ENCODE measurements at regions not wholly inside any gene's neighbourhood (a gene's known extent, or its start where the extent isn't known, plus 50 kb on each side); places are given as distances from the start of the nearest gene placed in this dataset.

DNA sequence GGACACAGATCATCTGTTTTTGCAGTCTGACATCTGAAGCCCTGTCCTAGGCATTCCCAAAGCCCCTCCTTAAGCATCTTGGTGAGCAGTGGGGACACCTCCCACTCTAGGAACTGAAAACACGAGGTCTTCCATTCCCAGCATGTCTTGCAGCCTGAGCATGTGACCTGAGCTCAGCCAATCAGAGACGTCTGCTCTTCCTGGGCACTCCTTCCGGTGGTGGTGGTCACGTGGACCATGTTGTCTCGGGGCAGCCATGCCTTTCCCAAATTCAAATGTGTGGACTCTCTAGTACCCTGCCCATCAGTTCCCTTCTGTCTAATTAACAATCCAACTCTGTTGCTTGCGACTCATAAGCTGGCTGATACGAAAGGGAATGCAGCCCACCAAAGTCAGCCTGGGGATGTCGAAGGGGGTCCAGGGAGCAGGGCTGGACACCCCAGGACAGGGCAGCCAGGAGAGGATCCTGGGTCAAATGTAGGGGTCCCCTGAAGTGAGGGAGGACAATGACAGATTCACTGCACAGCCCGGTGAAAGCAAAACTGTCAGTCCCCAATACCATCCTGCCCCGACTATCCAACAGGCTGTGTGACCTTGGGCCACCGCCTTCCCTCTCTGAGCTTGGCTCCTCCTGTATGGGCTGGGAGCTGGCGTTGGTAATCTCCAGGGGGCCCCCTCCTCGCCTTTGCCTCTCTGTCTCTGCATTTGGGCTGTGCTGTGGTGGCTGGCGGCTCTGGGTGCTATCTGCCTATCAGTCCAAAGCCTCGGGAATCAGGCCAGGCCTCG is 57.4 kb upstream of the BAIAP2L1 start:
- H3K27me3 ChIP-seq = no peaks in the 10 kb centered on the region
- intact Hi-C loops (cut with DNase I) = no loop called here
- H3K36me3 ChIP-seq = no peaks in the 10 kb centered on the region
- H3K4me3 ChIP-seq (replicated peaks in 1 of 3) = no peak overlapping the region
- no peaks in the 10 kb centered on the region for H3K4me1 ChIP-seq
- TF ChIP-seq POLR2A (IDR thresholded peaks at IDR 0.05) (no peak), CTCF (IDR thresholded peaks at IDR 0.05) (no peak)
- no peak for DNase-seq
- H3K9me3 ChIP-seq = no peaks in the 10 kb centered on the region
- no peak overlapping the region for H3K27ac ChIP-seq
- WGBS, 2 donors = 77 to 89% methylated on average over 15 of the region's 16 CpGs

GRCh38 chr7:98456866-98457265 is 56.0 kb upstream of the BAIAP2L1 start:
- TF ChIP-seq POLR2A (IDR thresholded peaks at IDR 0.05) = no peak
- TF ChIP-seq CTCF (IDR thresholded peaks at IDR 0.05) = no peak
- H3K9me3 ChIP-seq = no peaks in the 10 kb centered on the region
- no peaks in the 10 kb centered on the region for H3K4me1 ChIP-seq
- H3K27me3 ChIP-seq = no peaks in the 10 kb centered on the region
- WGBS, 2 donors = 86 to 93% methylated on average over 6 of the region's 6 CpGs
- no peak overlapping the region for H3K4me3 ChIP-seq (replicated peaks in 1 of 3)
- no peaks in the 10 kb centered on the region for H3K36me3 ChIP-seq
- DNase-seq = no peak
- no peak overlapping the region for H3K27ac ChIP-seq
- intact Hi-C loops (cut with DNase I) = no loop called here

DNA sequence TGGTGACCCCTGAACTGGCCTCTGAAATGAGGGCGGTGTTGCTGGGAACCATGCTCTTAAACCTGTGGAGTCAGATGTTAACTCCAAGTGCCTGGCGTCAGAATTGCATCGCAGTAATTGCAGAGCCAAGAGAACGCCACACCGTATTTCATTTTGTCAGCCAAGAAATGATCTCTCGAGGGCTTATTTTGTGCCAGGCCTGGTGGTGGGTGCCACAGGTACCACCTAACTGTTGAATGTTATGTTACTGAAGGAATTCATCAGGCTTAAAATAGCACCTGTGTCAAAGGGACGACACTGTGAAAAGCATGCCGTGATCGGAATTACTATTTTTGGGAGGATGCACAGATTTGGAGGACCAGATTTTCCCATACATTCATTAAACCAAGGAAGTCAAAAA is 51.9 kb upstream of the BAIAP2L1 start:
- Histone ChIP-seq H3K27ac (no peak overlapping the region), H3K4me3 (replicated peaks in 1 of 3) (no peak overlapping the region), H3K4me1 (no peaks in the 10 kb centered on the region), H3K9me3 (no peaks in the 10 kb centered on the region), H3K27me3 (no peaks in the 10 kb centered on the region), H3K36me3 (no peaks in the 10 kb centered on the region)
- WGBS, 2 donors = 92 to 95% methylated on average over 9 of the region's 9 CpGs
- TF ChIP-seq CTCF (IDR thresholded peaks at IDR 0.05) (no peak), POLR2A (IDR thresholded peaks at IDR 0.05) (no peak)
- no peak for DNase-seq
- intact Hi-C loops (cut with DNase I) = no loop called here
